ENCODE measurements at regions not wholly inside any gene's neighbourhood (a gene's known extent, or its start where the extent isn't known, plus 50 kb on each side); places are given as distances from the start of the nearest gene placed in this dataset.

GRCh38 chr4:162841753-162842152 is 324.9 kb downstream of the NAF1 start:
- no peak overlapping the region for H3K4me3 ChIP-seq (ENCODE audit: insufficient read depth, low read length, poor library complexity, severe bottlenecking)
- H3K79me2 ChIP-seq (ENCODE audit: insufficient read depth, low read length): no peaks in the 10 kb centered on the region
- no peaks in the 10 kb centered on the region for H3K36me3 ChIP-seq (ENCODE audit: low read length)
- H4K20me1 ChIP-seq (ENCODE audit: low read depth, low read length): no peaks in the 10 kb centered on the region
- no peaks in the 10 kb centered on the region for H3F3A ChIP-seq (ENCODE audit: insufficient read depth)
- TF ChIP-seq EZH2phosphoT487 (conservative IDR thresholded peaks at IDR 0.05; ENCODE audit: low read length): no peak
- no peak for TF ChIP-seq CTCF (IDR thresholded peaks at IDR 0.05; ENCODE audit: insufficient read depth, low read length, poor library complexity, severe bottlenecking)
- no peak overlapping the region for H3K9ac ChIP-seq (ENCODE audit: low read length)
- H3K27me3 ChIP-seq (ENCODE audit: low read length): no peaks in the 10 kb centered on the region
- no peaks in the 10 kb centered on the region for H3K9me2 ChIP-seq (replicated peaks; ENCODE audit: insufficient read depth, low read length)
- H3K9me3 ChIP-seq (ENCODE audit: insufficient read depth, low read length): no peaks in the 10 kb centered on the region
- H3K4me2 ChIP-seq (ENCODE audit: low read depth, low read length, poor library complexity, severe bottlenecking): no peak overlapping the region
- no peak overlapping the region for H3K27ac ChIP-seq (ENCODE audit: low read depth, low read length)
- no peak overlapping the region for H2AFZ ChIP-seq (ENCODE audit: low read depth, low read length, severe bottlenecking)

GRCh38 chr4:162839814-162840213 is 326.9 kb downstream of the NAF1 start:
- no peaks in the 10 kb centered on the region for H4K20me1 ChIP-seq (ENCODE audit: low read depth, low read length)
- no peak overlapping the region for H3K4me3 ChIP-seq (ENCODE audit: insufficient read depth, low read length, poor library complexity, severe bottlenecking)
- no peak overlapping the region for H3K4me2 ChIP-seq (ENCODE audit: low read depth, low read length, poor library complexity, severe bottlenecking)
- H3K36me3 ChIP-seq (ENCODE audit: low read length): no peaks in the 10 kb centered on the region
- no peaks in the 10 kb centered on the region for H3K27me3 ChIP-seq (ENCODE audit: low read length)
- no peaks in the 10 kb centered on the region for H3K9me2 ChIP-seq (replicated peaks; ENCODE audit: insufficient read depth, low read length)
- H3F3A ChIP-seq (ENCODE audit: insufficient read depth): no peaks in the 10 kb centered on the region
- H3K27ac ChIP-seq (ENCODE audit: low read depth, low read length): no peak overlapping the region
- H2AFZ ChIP-seq (ENCODE audit: low read depth, low read length, severe bottlenecking): no peak overlapping the region
- H3K9ac ChIP-seq (ENCODE audit: low read length): no peak overlapping the region
- no peak for TF ChIP-seq CTCF (IDR thresholded peaks at IDR 0.05; ENCODE audit: insufficient read depth, low read length, poor library complexity, severe bottlenecking)
- no peaks in the 10 kb centered on the region for H3K79me2 ChIP-seq (ENCODE audit: insufficient read depth, low read length)
- H3K9me3 ChIP-seq (ENCODE audit: insufficient read depth, low read length): no peaks in the 10 kb centered on the region

- H3F3A ChIP-seq (ENCODE audit: insufficient read depth): no peaks in the 10 kb centered on the region
- no peaks in the 10 kb centered on the region for H4K20me1 ChIP-seq (ENCODE audit: low read depth, low read length)
- H3K4me2 ChIP-seq (ENCODE audit: low read depth, low read length, poor library complexity, severe bottlenecking): no peak overlapping the region
- no peaks in the 10 kb centered on the region for H3K9me2 ChIP-seq (replicated peaks; ENCODE audit: insufficient read depth, low read length)
- no peak overlapping the region for H3K27ac ChIP-seq (ENCODE audit: low read depth, low read length)
- no peaks in the 10 kb centered on the region for H3K9me3 ChIP-seq (ENCODE audit: insufficient read depth, low read length)
- H3K4me3 ChIP-seq (ENCODE audit: insufficient read depth, low read length, poor library complexity, severe bottlenecking): no peak overlapping the region
- no peak overlapping the region for H3K9ac ChIP-seq (ENCODE audit: low read length)
- H3K36me3 ChIP-seq (ENCODE audit: low read length): no peaks in the 10 kb centered on the region
- TF ChIP-seq EZH2phosphoT487 (conservative IDR thresholded peaks at IDR 0.05; ENCODE audit: low read length): no peak
- TF ChIP-seq CTCF (IDR thresholded peaks at IDR 0.05; ENCODE audit: insufficient read depth, low read length, poor library complexity, severe bottlenecking): no peak
- no peaks in the 10 kb centered on the region for H3K79me2 ChIP-seq (ENCODE audit: insufficient read depth, low read length)
- H2AFZ ChIP-seq (ENCODE audit: low read depth, low read length, severe bottlenecking): no peak overlapping the region
- no peaks in the 10 kb centered on the region for H3K27me3 ChIP-seq (ENCODE audit: low read length)
Observed at GRCh38 chr4:162838671-162839070, 328.0 kb downstream of the NAF1 start.

- no peaks in the 10 kb centered on the region for H3K79me2 ChIP-seq (ENCODE audit: insufficient read depth, low read length)
- no peaks in the 10 kb centered on the region for H3K9me2 ChIP-seq (replicated peaks; ENCODE audit: insufficient read depth, low read length)
- no peaks in the 10 kb centered on the region for H3K27me3 ChIP-seq (ENCODE audit: low read length)
- H3K4me2 ChIP-seq (ENCODE audit: low read depth, low read length, poor library complexity, severe bottlenecking): no peak overlapping the region
- H3K36me3 ChIP-seq (ENCODE audit: low read length): no peaks in the 10 kb centered on the region
- no peak overlapping the region for H3K9ac ChIP-seq (ENCODE audit: low read length)
- no peak overlapping the region for H3K4me3 ChIP-seq (ENCODE audit: insufficient read depth, low read length, poor library complexity, severe bottlenecking)
- H2AFZ ChIP-seq (ENCODE audit: low read depth, low read length, severe bottlenecking): no peak overlapping the region
- no peak for TF ChIP-seq EZH2phosphoT487 (conservative IDR thresholded peaks at IDR 0.05; ENCODE audit: low read length)
- TF ChIP-seq CTCF (IDR thresholded peaks at IDR 0.05; ENCODE audit: insufficient read depth, low read length, poor library complexity, severe bottlenecking): no peak
- H3F3A ChIP-seq (ENCODE audit: insufficient read depth): no peaks in the 10 kb centered on the region
- no peaks in the 10 kb centered on the region for H3K9me3 ChIP-seq (ENCODE audit: insufficient read depth, low read length)
- no peaks in the 10 kb centered on the region for H4K20me1 ChIP-seq (ENCODE audit: low read depth, low read length)
- no peak overlapping the region for H3K27ac ChIP-seq (ENCODE audit: low read depth, low read length)
Observed at GRCh38 chr4:162837679-162838078, 329.0 kb downstream of the NAF1 start.

Measured in SU-DHL-6 (cell line).